K562 (cell line): ENCODE measurements at regions not wholly inside any gene's neighbourhood (a gene's known extent, or its start where the extent isn't known, plus 50 kb on each side); places are given as distances from the start of the nearest gene placed in this dataset.

Experiments used
- ATAC-seq: fragments of 200-7000 bp; cut with Tn5 transposase; 3 replicates; pipeline ENCODE4 v1.9.1; 2020; ENCODE audit warnings: moderate library complexity
- BruUV-seq: library from RNA; stranded (reverse); fragments of 400-500 nt; replicated peaks from 2 replicates; lab custom pipeline; 2021; lab: Mats Ljungman, UMichigan
- CTCF ChIA-PET: fragments of 300-600 bp; formaldehyde crosslinking; extraction: SDS; loops from one replicate; lab custom pipeline; 2021; ENCODE audit warnings: low intra/inter-chr PET ratio; lab: Yijun Ruan, JAX
- POLR2A ChIA-PET: fragments of 300-600, 350-650 bp; sonication (Branson Sonifier 250); formaldehyde crosslinking; extraction: SDS; loops from one replicate; lab custom pipeline; 2021; ENCODE audit warnings: antibody characterized with exemption, inconsistent platforms; lab: Yijun Ruan, JAX
- DNase-seq, 4 experiments: peaks; one replicate each; pipeline versions ENCODE4 v3.0.0 to v3.0.0-alpha.2; 2011 to 2018; ENCODE audit warnings: low spot score in 3 of 4, mixed read lengths in 3 of 4; ENCODE audit errors: extremely low read depth in 1 of 4
- FAIRE-seq: peaks from 2 replicates; lab custom pipeline; 2011; peaks lifted over from hg19 to GRCh38; lab: Jason Lieb, UNC
- H2AFZ ChIP-seq: 2 replicates; pipeline ENCODE4 v1.6.0; 2011; ENCODE audit warnings: low read depth, low read length, control low read depth, inconsistent platforms
- H3K27ac ChIP-seq: fragments of 200-600 bp; 3 replicates; pipeline ENCODE4 v1.8.0; 2011; ENCODE audit warnings: low read depth, mild to moderate bottlenecking, control low read depth, inconsistent platforms, low read length, moderate library complexity, mixed read lengths; ENCODE audit errors: extremely low read depth
- H3K27me3 ChIP-seq, 2 experiments: fragments of 300-600 bp in 1 of 2; 2 replicates in 1 of 2; 3 replicates in 1 of 2; pipeline versions ENCODE4 v1.6.0 to v1.8.0; 2011; ENCODE audit warnings: inconsistent platforms in 2 of 2, low read length in 2 of 2, mild to moderate bottlenecking in 1 of 2, mixed read lengths in 1 of 2, moderate library complexity in 1 of 2; ENCODE audit not compliant: control insufficient read depth in 2 of 2, insufficient read depth in 2 of 2
- H3K36me3 ChIP-seq: fragments of 300-600 bp; 3 replicates; pipeline ENCODE4 v1.8.0; 2011; ENCODE audit warnings: mild to moderate bottlenecking, low read length, inconsistent platforms; ENCODE audit not compliant: control insufficient read depth, insufficient read depth
- H3K4me1 ChIP-seq, 2 experiments: fragments of 200-600 bp in 1 of 2; replicated peaks in 1 of 2; 2 replicates in 1 of 2; 3 replicates in 1 of 2; pipeline versions ENCODE4 v1.5.1 to v1.8.0; 2011; ENCODE audit warnings: inconsistent platforms in 2 of 2, low read length in 2 of 2, mild to moderate bottlenecking in 1 of 2, mixed read lengths in 1 of 2, moderate library complexity in 1 of 2; ENCODE audit not compliant: control insufficient read depth in 2 of 2, insufficient read depth in 2 of 2
- H3K4me2 ChIP-seq: 2 replicates; pipeline ENCODE4 v1.6.1; 2011; ENCODE audit warnings: low read length, control low read depth, inconsistent platforms, mixed read lengths; ENCODE audit not compliant: insufficient read depth
- H3K4me3 ChIP-seq: fragments of 200-600 bp; sonication (generic), shearing (Covaris generic); 2 replicates; pipeline ENCODE4 v1.5.1; 2016; ENCODE audit warnings: control low read depth, inconsistent platforms
- H3K79me2 ChIP-seq: fragments of 200-600 bp; 3 replicates; pipeline ENCODE4 v1.8.0; 2011; ENCODE audit warnings: low read length, inconsistent platforms; ENCODE audit not compliant: control insufficient read depth, insufficient read depth
- H3K9ac ChIP-seq, 2 experiments: 2 replicates each; pipeline versions ENCODE4 v1.6.0 to v1.6.1; 2011; ENCODE audit warnings: low read depth in 2 of 2, low read length in 2 of 2, control low read depth in 1 of 2, inconsistent platforms in 1 of 2, mild to moderate bottlenecking in 1 of 2, mixed read lengths in 1 of 2; ENCODE audit not compliant: insufficient read depth in 1 of 2
- H3K9me1 ChIP-seq: one replicate; pipeline ENCODE4 v1.6.0; 2011; ENCODE audit warnings: inconsistent platforms, mild to moderate bottlenecking, low read length, moderate library complexity; ENCODE audit not compliant: control insufficient read depth, insufficient read depth
- H3K9me3 ChIP-seq: replicated peaks from 2 replicates; pipeline ENCODE4 v1.5.1; 2011; ENCODE audit warnings: low read depth, low read length, inconsistent platforms; ENCODE audit not compliant: control insufficient read depth, insufficient read depth
- H4K20me1 ChIP-seq: replicated peaks from 2 replicates; pipeline ENCODE4 v1.6.1; 2011; ENCODE audit warnings: low read length, inconsistent platforms, mixed read lengths; ENCODE audit not compliant: control insufficient read depth, insufficient read depth
- DLX4 ChIP-seq: fragments of 250-450 bp; sonication (Bioruptor Pico); IDR thresholded peaks from 2 replicates; pipeline ENCODE4 v1.6.1; 2021; ENCODE audit warnings: mild to moderate bottlenecking
- ELF1 ChIP-seq: fragments of 200-800 bp; sonication (Bioruptor generic); IDR thresholded peaks from 2 replicates; pipeline ENCODE4 v1.6.1; 2016; ENCODE audit warnings: missing genetic modification characterization, missing compliant biosample characterization
- HNRNPLL ChIP-seq: fragments of 200-400 bp; formaldehyde crosslinking; IDR thresholded peaks from 2 replicates; pipeline ENCODE4 v1.6.1; 2017; ENCODE audit warnings: low read length, low read depth, mild to moderate bottlenecking; ENCODE audit not compliant: poor library complexity, severe bottlenecking
- NCOA2 ChIP-seq, 2 experiments: fragments of 450-650 bp; IDR thresholded peaks; 2 replicates each; pipeline ENCODE4 v1.6.1; 2018; ENCODE audit warnings: mild to moderate bottlenecking in 2 of 2, moderate library complexity in 1 of 2; ENCODE audit not compliant: partially characterized antibody in 2 of 2
- PRPF4 ChIP-seq: fragments of 200-400 bp; formaldehyde crosslinking; IDR thresholded peaks from one replicate; pipeline ENCODE4 v1.6.1; 2017; ENCODE audit warnings: low read length, low read depth, mild to moderate bottlenecking; ENCODE audit not compliant: insufficient read depth, poor library complexity, severe bottlenecking
- RAD21 ChIP-seq, 2 experiments: fragments of 250-450 bp in 1 of 2; fragments of 450-650 bp in 1 of 2; sonication (Bioruptor Pico) in 1 of 2; formaldehyde crosslinking in 1 of 2; IDR thresholded peaks in 1 of 2; conservative IDR thresholded peaks in 1 of 2; 2 replicates each; pipeline versions ENCODE4 v1.4.0 to v1.8.0; 2020 to 2022; ENCODE audit warnings: mild to moderate bottlenecking in 2 of 2, moderate library complexity in 1 of 2
- SIN3A ChIP-seq, 2 experiments: fragments of 150-350 bp in 1 of 2; IDR thresholded peaks; 2 replicates each; pipeline ENCODE4 v1.6.1; 2011 to 2016; ENCODE audit warnings: borderline replicate concordance in 2 of 2, low read depth in 2 of 2, low read length in 2 of 2, mild to moderate bottlenecking in 2 of 2, moderate library complexity in 2 of 2; ENCODE audit not compliant: control insufficient read depth in 1 of 2
- SMARCE1 ChIP-seq: fragments of 450-650 bp; IDR thresholded peaks from 2 replicates; pipeline ENCODE4 v1.7.1; 2016; ENCODE audit warnings: mild to moderate bottlenecking
- SNAPC5 ChIP-seq: fragments of 250-450 bp; sonication (Bioruptor Pico); IDR thresholded peaks from 2 replicates; pipeline ENCODE4 v1.8.0; 2021; ENCODE audit warnings: moderate library complexity, mild to moderate bottlenecking, inconsistent platforms
- SNIP1 ChIP-seq: fragments of 450-650 bp; IDR thresholded peaks from 2 replicates; pipeline ENCODE4 v1.7.1; 2017; ENCODE audit warnings: low read depth, mild to moderate bottlenecking
- ZBTB40 ChIP-seq, 2 experiments: fragments of 450-650 bp in 1 of 2; sonication (generic) in 1 of 2; formaldehyde crosslinking in 1 of 2; IDR thresholded peaks; 2 replicates each; pipeline versions ENCODE4 v1.7.1 to v1.9.0; 2016 to 2022; ENCODE audit warnings: inconsistent platforms in 1 of 2, mild to moderate bottlenecking in 1 of 2, missing genetic modification reagents in 1 of 2
- ZNF695 ChIP-seq: fragments of 450-650 bp; formaldehyde crosslinking; IDR thresholded peaks from 2 replicates; pipeline ENCODE4 v1.4.0; 2020; ENCODE audit warnings: mild to moderate bottlenecking, moderate library complexity
- ZNF75A ChIP-seq: fragments of 450-650 bp; formaldehyde crosslinking; IDR thresholded peaks from 2 replicates; pipeline ENCODE4 v1.4.0; 2020; ENCODE audit warnings: mild to moderate bottlenecking
- WGBS: fragments of 100-300 bp; shearing (Covaris generic); methylation state at CpG from one replicate; pipeline ENCODE4 v1.1.6; 2016; ENCODE audit warnings: low coverage, mixed read lengths; ENCODE audit not compliant: insufficient coverage; ENCODE audit errors: missing lambda C conversion rate; 5-methylcytosine and 5-hydroxymethylcytosine counted together
- in situ Hi-C: fragments of 300-500 bp; cut with MboI; formaldehyde crosslinking; loops from 4 replicates; pipeline ENCODE4 v1.15.0; 2018; ENCODE audit warnings: inconsistent platforms, mixed read lengths
- intact Hi-C: fragments of 100-400 bp; cut with micrococcal nuclease; formaldehyde crosslinking; loops from 2 replicates; pipeline ENCODE4 v1.14.2; 2022

DNA sequence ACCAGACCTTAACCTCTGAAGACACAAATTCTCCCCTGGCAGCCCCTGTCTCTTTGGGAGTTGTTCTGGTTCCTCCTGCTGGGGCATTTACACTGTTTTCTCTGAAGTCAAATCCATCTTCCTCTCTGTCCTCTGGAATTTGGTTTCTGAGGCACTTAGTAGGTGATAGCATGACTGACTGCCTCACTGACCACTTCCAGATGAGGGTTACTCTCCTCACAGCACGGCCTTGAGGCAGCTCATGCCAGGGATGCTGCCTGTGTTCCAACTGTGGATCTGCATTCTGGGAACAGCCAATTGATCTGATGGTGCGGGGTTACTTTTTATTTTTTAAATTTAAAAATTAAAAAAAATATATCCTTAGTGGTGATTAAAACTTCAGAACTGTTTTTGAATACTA is 140.9 kb upstream of the ROPN1 start:
- Histone ChIP-seq H3K9ac (no peak overlapping the region), H3K27me3 (no peaks in the 10 kb centered on the region), H4K20me1 (no peaks in the 10 kb centered on the region), H3K79me2 (no peaks in the 10 kb centered on the region), H3K27ac (no peak overlapping the region), H2AFZ (no peak overlapping the region), H3K36me3 (no peaks in the 10 kb centered on the region), H3K4me3 (no peak overlapping the region), H3K9me1 (no peaks in the 10 kb centered on the region), H3K4me2 (no peak overlapping the region), H3K9me3 (no peaks in the 10 kb centered on the region), H3K4me1 (no peaks in the 10 kb centered on the region)
- BruUV-seq, result no TSS peak
- intact Hi-C loops (no loop called here), in situ Hi-C loops (no loop called here)
- FAIRE-seq (no peak), DNase-seq (no peak), ATAC-seq (no peak)
- ChIA-PET POLR2A (no interaction called here), CTCF (no interaction called here)
- WGBS, result 0% methylated on average over 1 of the region's 2 CpGs
- no peak for TF ChIP-seq PRPF4
- no peak for TF ChIP-seq SIN3A (IDR thresholded peaks at IDR 0.05; ENCODE audit: borderline replicate concordance in 2 of 2, control insufficient read depth in 1 of 2, low read depth in 2 of 2, low read length in 2 of 2)
- no peak for TF ChIP-seq ZNF75A (CRISPR knock-in tag)
- TF ChIP-seq DLX4 (CRISPR knock-in tag), result no peak
- TF ChIP-seq SMARCE1, result no peak
- TF ChIP-seq HNRNPLL, result no peak
- TF ChIP-seq NCOA2 (IDR thresholded peaks at IDR 0.05; ENCODE audit: partially characterized antibody in 2 of 2), result no peak
- no peak for TF ChIP-seq ELF1 (tag)
- TF ChIP-seq ZBTB40 (IDR thresholded peaks at IDR 0.05), result no peak
- no peak for TF ChIP-seq ZBTB40 (CRISPR knock-in tag; IDR thresholded peaks at IDR 0.05)
- no peak for TF ChIP-seq SNAPC5 (CRISPR knock-in tag)
- no peak for TF ChIP-seq RAD21 (CRISPR knock-in tag; conservative IDR thresholded peaks at IDR 0.05 in 1 of 2, IDR thresholded peaks at IDR 0.05 in 1 of 2)
- no peak for TF ChIP-seq SNIP1
- TF ChIP-seq ZNF695 (CRISPR knock-in tag), result no peak
